GM06990 (cell line): ENCODE measurements at regions not wholly inside any gene's neighbourhood (a gene's known extent, or its start where the extent isn't known, plus 50 kb on each side); places are given as distances from the start of the nearest gene placed in this dataset.

Experiments
- DNase-seq: peaks from one replicate; pipeline ENCODE4 v3.0.0-alpha.2; 2011; ENCODE audit not compliant: insufficient read length; ENCODE audit errors: extremely low read depth
- H3K27me3 ChIP-seq: replicated peaks from 2 replicates; pipeline ENCODE4 v1.6.0; 2011; ENCODE audit warnings: low read length; ENCODE audit not compliant: control insufficient read depth, insufficient read depth
- H3K36me3 ChIP-seq: 2 replicates; pipeline ENCODE4 v1.5.1; 2011; ENCODE audit warnings: low read length; ENCODE audit not compliant: control insufficient read depth, insufficient read depth
- H3K4me3 ChIP-seq: replicated peaks from 2 replicates; pipeline ENCODE4 v1.5.1; 2011; ENCODE audit warnings: low read depth, mild to moderate bottlenecking, control low read depth, low read length
- TF ChIP-seq, protein P1 (sequence below): IDR thresholded peaks from 2 replicates; pipeline ENCODE4 v1.5.1; 2011; ENCODE audit warnings: low read length, control low read depth, mild to moderate bottlenecking, inconsistent platforms; ENCODE audit not compliant: insufficient read depth, poor library complexity, severe bottlenecking

DNA sequence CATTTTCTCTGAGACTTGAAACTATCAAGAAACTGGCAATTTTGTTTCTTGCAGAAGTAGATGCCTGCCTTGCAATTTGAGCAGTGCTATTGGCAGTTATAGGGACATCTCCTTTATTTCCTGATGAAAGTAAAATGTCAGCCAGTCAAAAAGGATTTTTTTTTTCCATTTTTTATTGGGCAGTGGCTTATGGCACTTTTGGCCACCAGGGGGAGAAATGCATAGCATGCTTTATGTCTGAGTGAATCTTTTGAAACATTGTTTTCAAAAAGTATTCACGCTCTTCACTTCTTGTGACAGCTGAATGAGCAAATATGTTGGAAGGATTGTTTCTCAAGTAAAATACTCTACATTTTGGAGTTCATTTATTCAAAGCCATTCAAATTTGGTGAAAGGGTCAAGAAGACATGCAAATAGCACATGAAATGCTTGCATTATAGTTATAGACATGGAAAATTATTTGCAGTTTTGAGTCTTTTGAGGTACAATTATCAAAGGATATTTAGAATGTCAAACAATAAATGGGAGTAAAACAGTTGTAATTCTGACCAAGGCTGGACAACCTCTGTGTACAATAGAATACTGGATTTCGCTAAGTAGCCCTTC is 491.0 kb downstream of the CDH2 start:
- Histone ChIP-seq H3K36me3 (no peaks in the 10 kb centered on the region), H3K27me3 (no peaks in the 10 kb centered on the region), H3K4me3 (no peak overlapping the region)
- TF ChIP-seq, protein P1, sequence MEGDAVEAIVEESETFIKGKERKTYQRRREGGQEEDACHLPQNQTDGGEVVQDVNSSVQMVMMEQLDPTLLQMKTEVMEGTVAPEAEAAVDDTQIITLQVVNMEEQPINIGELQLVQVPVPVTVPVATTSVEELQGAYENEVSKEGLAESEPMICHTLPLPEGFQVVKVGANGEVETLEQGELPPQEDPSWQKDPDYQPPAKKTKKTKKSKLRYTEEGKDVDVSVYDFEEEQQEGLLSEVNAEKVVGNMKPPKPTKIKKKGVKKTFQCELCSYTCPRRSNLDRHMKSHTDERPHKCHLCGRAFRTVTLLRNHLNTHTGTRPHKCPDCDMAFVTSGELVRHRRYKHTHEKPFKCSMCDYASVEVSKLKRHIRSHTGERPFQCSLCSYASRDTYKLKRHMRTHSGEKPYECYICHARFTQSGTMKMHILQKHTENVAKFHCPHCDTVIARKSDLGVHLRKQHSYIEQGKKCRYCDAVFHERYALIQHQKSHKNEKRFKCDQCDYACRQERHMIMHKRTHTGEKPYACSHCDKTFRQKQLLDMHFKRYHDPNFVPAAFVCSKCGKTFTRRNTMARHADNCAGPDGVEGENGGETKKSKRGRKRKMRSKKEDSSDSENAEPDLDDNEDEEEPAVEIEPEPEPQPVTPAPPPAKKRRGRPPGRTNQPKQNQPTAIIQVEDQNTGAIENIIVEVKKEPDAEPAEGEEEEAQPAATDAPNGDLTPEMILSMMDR: peak; percentile 68
- no peak for DNase-seq

DNA sequence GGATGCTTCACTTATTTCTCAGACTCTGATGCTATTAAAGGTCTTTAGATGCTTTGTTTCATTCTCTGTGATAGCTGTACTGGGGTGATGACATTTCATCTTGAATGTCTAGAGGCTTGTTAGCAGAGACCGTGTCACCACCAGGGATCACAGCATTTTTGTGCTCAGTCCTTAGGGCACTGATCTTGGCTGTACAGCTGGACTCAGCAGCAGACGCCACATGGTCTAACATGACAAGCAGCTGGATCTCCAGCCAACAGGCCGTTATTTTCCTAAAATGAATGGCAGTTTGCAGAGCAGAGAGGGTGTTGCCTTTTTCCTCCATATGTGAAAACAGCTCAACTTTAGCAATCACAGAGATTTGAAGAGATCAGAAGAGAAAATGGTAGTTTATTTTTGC is 491.8 kb downstream of the CDH2 start:
- no peak for DNase-seq
- Histone ChIP-seq H3K4me3 (no peak overlapping the region), H3K27me3 (no peaks in the 10 kb centered on the region), H3K36me3 (no peaks in the 10 kb centered on the region)
- TF ChIP-seq, protein P1: no peak

DNA sequence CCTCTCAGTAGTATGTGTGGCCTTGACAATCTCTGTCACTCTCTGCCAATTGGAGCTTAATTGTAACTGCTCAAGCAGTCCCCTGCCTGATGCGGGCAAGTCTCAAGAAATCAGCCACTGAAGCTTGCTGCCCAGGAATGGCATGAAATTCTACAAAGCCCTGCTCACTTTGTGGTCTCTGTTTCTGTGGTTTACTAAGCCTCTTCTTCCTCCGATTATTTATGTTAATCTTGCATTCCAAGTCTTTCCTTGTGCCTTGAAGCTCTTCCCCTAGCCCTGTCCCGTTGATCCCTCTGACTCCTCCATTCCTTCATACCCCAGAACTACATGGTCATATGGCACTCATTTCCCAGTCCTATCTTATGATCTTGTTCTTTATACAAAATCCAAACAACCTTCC is 489.3 kb upstream of the CHST9 start:
- Histone ChIP-seq H3K36me3 (no peaks in the 10 kb centered on the region), H3K4me3 (no peak overlapping the region), H3K27me3 (no peaks in the 10 kb centered on the region)
- no peak for DNase-seq
- TF ChIP-seq, protein P1: no peak

DNA sequence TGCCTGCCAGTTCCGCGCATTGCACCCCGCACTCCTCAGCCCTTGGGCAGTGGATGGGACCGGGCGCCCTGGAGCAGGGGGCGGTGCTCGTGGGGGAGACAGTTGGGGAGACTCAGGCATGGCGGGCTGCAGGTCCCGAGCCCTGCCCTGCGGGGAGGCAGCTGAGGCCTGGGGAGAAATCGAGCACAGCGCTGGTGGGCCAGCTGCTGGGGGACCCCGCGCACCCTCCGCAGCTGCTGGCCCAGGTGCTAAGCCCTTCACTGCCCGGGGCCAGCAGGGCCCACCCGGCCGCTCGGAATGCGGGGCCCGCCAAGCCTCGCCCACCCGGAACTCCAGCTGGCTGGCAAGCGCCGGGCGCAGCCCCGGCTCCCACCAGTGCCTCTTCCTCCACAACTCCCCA is 488.8 kb upstream of the CHST9 start:
- TF ChIP-seq, protein P1: no peak
- no peak for DNase-seq
- Histone ChIP-seq H3K4me3 (no peak overlapping the region), H3K36me3 (no peaks in the 10 kb centered on the region), H3K27me3 (no peaks in the 10 kb centered on the region)

DNA sequence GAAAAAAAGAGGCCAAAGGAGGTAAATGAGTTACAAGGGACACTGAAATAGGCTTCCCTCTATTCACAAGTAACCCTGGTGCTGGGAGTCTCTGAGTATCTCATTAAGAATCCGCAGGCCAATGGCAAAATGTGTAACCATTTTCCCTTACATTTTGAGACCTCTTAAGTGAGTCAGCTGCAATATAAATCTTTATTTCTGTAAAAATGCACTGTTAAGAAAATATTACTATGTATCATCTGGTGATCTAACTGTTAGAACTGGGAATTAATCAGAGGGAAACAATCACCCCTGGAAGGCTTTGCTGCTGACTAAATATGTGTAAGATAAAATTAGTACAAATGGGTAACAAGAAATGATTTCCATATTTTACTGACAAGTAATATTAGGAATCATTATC is 483.1 kb upstream of the CHST9 start:
- no peak overlapping the region for H3K4me3 ChIP-seq
- DNase-seq: no peak
- H3K27me3 ChIP-seq: no peaks in the 10 kb centered on the region
- H3K36me3 ChIP-seq: no peaks in the 10 kb centered on the region
- TF ChIP-seq, protein P1: no peak

DNA sequence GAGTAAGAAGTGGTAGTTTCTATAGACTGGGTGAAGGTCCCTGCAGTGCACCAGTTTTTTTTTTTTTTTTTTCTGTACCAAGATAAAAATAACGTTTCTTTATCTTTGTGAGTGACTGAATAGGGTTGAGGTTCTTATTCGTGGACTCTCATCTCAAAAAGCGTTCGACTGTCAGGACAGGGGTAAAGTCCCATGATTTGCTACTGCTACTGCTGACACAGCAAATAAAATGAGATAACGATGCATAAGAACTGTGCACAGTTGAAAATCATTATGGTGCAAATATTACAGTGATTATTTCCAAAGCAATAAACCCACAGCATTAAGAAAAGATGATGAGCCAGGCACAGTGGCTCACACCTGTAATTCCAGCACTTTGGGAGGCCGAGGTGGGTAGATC is 482.0 kb upstream of the CHST9 start:
- Histone ChIP-seq H3K4me3 (no peak overlapping the region), H3K36me3 (no peaks in the 10 kb centered on the region), H3K27me3 (no peaks in the 10 kb centered on the region)
- DNase-seq: no peak
- TF ChIP-seq, protein P1: no peak
